ENCODE measurements at regions not wholly inside any gene's neighbourhood (a gene's known extent, or its start where the extent isn't known, plus 50 kb on each side); places are given as distances from the start of the nearest gene placed in this dataset.

DNA sequence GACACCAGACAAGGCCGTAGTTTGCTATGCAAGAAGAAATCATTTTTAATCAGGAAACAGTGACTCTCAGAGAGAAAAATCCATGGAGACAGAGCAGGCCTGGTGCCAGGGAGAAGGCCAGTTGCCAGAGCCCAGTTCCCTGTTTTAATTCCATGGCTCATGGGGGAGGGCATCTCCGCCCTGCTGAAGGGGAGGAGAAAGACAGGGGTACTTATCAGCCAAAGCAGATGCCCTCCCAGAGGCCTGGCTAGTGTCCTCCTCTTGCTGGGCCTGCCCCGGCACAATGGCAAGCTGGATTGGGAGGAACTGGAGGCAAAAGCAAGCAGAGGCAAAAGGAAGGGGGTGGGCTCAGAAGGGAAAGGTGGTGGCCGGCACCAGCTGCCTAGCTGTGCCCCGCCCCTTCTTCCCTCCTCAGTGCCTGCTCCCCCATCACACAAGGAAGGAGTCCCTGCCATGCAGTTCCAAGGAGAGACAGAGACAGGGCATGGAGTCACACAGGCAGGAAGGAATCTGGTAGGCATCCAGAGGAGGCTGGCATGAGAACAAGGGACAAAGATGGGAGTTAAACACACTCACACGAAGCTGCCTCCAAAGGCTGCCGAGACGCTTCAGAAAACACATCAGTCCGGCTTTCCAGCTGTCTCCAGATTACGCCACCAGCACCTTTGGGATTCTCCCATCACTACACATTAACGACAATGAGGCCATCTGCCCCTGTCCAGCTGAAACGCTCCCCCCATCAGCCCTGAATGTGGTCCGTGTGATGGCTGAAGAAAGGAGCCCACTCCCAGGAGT, 591.8 kb downstream of the BUD13 start:
- Mint-ChIP-seq H3K4me1 (no peaks in the 10 kb centered on the region), H3K4me3 (no peak overlapping the region), H3K27ac (no peak overlapping the region), H3K36me3 (no peaks in the 10 kb centered on the region), H3K9me3 (no peaks in the 10 kb centered on the region), H3K27me3 (peaks cover 11% of the 10 kb centered on the region)

- H3K4me1 Mint-ChIP-seq = no peaks in the 10 kb centered on the region
- H3K4me3 Mint-ChIP-seq = no peak overlapping the region
- no peak overlapping the region for H3K27ac Mint-ChIP-seq
- no peaks in the 10 kb centered on the region for H3K36me3 Mint-ChIP-seq
- peaks cover 9% of the 10 kb centered on the region for H3K27me3 Mint-ChIP-seq
- H3K9me3 Mint-ChIP-seq = no peaks in the 10 kb centered on the region
These were observed 593.4 kb downstream of the BUD13 start for GRCh38 chr11:116179401-116179800.

GRCh38 chr11:116177521-116178210, 595.1 kb downstream of the BUD13 start:
- Mint-ChIP-seq H3K9me3 (no peaks in the 10 kb centered on the region), H3K4me3 (no peak overlapping the region), H3K27me3 (peaks cover 8% of the 10 kb centered on the region), H3K4me1 (no peaks in the 10 kb centered on the region), H3K27ac (no peak overlapping the region), H3K36me3 (no peaks in the 10 kb centered on the region)

GRCh38 chr11:116176484-116177005, 596.2 kb downstream of the BUD13 start:
- Mint-ChIP-seq H3K4me1 (no peaks in the 10 kb centered on the region), H3K27me3 (peaks cover 8% of the 10 kb centered on the region)

GRCh38 chr11:116175707-116176106, 597.1 kb downstream of the BUD13 start:
- Mint-ChIP-seq H3K4me3 (peak overlapping the region in 1 of 4 donors; percentile 10), H3K27me3 (peaks cover 8% of the 10 kb centered on the region), H3K4me1 (no peaks in the 10 kb centered on the region), H3K9me3 (no peaks in the 10 kb centered on the region), H3K27ac (peak overlapping the region in 2 of 3 donors; percentile 11 to 28), H3K36me3 (no peaks in the 10 kb centered on the region)

More at GRCh38 chr11:116176484-116177005, 596.2 kb downstream of the BUD13 start:
- Mint-ChIP-seq H3K9me3 (no peaks in the 10 kb centered on the region), H3K4me3 (no peak overlapping the region), H3K27ac (no peak overlapping the region), H3K36me3 (no peaks in the 10 kb centered on the region)

DNA sequence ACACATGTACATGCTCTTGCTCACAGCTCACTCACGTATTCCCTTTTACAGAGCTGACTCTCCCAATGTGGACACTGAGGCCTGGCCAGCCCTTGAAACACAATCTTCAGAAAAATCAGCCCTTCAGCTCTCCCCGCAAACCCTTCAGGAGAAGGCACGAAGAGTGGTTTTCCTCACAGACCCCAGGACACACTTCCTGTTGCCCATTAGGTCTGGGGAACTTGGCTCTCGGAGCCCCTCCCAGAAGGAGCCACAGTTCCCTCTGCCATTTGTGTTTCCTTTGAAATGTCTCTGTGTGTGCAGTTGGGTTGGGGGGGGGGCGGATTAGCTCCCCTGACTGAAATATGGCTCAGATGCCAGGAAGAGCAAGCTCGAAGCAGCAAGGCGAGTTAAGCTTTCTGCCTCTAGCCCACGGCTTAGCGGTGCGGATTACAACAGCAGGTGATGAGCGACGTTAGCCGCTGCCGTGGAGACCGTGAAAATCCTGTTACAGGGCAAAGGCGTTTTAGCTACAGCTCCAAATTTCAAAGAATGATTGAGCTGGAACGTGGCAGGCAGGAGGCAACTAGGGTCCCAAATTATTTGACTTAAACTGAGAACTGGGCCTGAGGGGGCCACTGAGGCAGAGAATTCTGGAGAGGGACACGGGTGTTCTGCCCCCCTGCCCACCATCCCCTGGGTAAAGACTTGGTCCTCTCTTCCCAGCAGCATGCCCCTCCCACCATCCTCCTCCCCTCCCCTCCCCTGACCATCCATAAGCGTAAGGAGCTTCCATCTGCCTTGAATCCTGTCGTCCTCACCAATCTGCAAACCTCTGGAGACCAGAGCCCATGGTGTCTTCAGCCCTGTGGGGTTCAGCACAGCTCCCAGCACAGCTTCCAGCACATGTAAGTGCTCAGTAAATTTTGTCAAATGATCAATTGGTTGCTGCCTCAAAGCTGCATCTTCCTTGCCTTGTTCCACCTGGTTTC, 598.6 kb downstream of the BUD13 start:
- H3K27me3 Mint-ChIP-seq = peaks cover 8% of the 10 kb centered on the region
- H3K9me3 Mint-ChIP-seq = no peaks in the 10 kb centered on the region
- H3K4me3 Mint-ChIP-seq = no peak overlapping the region
- H3K36me3 Mint-ChIP-seq = no peaks in the 10 kb centered on the region
- H3K27ac Mint-ChIP-seq = no peak overlapping the region
- peaks cover 0 to 3% (median 0%) of the 10 kb centered on the region in 3 donors for H3K4me1 Mint-ChIP-seq

DNA sequence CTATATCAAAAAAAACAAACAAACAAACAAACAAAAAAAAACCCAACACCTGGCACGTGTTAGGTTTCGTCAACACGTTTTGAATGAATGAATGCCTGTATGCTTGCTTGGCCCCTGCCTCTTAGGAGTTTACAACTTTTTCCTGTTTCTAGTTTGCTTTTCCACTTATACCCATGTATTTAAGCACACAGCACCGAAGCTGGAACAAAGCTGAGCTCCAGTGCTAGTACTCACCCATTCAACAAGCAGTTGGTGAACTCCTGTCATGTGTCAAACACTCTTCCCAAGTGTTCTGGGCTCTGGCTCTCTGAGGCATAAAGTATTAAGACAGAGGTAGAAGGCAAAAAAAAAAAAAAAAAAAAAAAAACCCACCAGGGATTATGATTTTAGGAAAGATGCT, 599.3 kb downstream of the BUD13 start:
- Mint-ChIP-seq H3K9me3 (no peaks in the 10 kb centered on the region), H3K27ac (no peak overlapping the region), H3K36me3 (no peaks in the 10 kb centered on the region), H3K4me1 (peaks cover 0 to 3% (median 0%) of the 10 kb centered on the region in 3 donors), H3K4me3 (no peak overlapping the region), H3K27me3 (peaks cover 8% of the 10 kb centered on the region)

DNA sequence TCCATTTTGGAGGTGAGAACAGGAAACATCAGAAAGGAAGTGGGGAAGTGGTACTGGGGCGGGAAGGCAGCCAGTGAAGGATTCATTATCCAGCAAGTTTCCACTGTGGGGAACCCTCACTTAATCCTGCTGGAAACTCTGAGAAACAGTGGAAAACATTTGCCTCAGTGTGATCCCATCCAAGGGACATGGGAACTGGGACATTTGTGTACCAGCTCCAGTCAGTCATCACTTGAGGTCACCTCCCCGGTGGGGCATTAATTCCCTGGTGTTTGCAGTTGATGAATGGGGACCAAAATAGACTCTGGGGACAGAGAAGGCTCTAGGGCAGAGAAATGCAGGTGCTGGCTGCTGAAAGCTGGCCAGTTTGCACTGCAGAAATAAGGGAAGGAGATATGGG, 599.9 kb downstream of the BUD13 start:
- no peaks in the 10 kb centered on the region for H3K9me3 Mint-ChIP-seq
- no peaks in the 10 kb centered on the region for H3K36me3 Mint-ChIP-seq
- peaks cover 5% of the 10 kb centered on the region for H3K27me3 Mint-ChIP-seq
- H3K4me1 Mint-ChIP-seq = peaks cover 0 to 3% (median 0%) of the 10 kb centered on the region in 3 donors
- H3K4me3 Mint-ChIP-seq = peak overlapping the region in 1 of 4 donors; percentile 53
- no peak overlapping the region for H3K27ac Mint-ChIP-seq

DNA sequence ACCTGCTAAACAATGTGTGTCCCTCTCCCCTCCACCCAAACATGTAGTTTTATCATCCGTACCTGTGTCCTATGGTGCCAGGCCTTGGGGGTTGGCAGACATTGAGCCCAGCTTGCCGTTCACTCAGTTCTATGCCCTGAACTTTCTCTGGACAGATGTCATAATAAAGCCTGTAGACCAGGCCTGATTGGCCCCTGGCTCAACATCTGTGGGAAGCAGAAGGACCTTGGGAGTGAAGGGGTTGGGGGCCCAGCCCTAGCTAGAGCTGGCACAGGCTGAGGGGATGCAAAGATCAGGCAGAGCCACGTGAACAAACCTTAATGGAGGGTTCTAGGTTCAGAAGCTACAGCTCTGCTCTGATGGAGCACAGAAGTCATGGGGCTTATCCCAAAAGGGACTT, 600.6 kb downstream of the BUD13 start:
- H3K4me3 Mint-ChIP-seq = no peak overlapping the region
- peaks cover 4% of the 10 kb centered on the region for H3K27me3 Mint-ChIP-seq
- no peak overlapping the region for H3K27ac Mint-ChIP-seq
- no peaks in the 10 kb centered on the region for H3K9me3 Mint-ChIP-seq
- H3K36me3 Mint-ChIP-seq = no peaks in the 10 kb centered on the region
- peaks cover 0 to 3% (median 0%) of the 10 kb centered on the region in 3 donors for H3K4me1 Mint-ChIP-seq

DNA sequence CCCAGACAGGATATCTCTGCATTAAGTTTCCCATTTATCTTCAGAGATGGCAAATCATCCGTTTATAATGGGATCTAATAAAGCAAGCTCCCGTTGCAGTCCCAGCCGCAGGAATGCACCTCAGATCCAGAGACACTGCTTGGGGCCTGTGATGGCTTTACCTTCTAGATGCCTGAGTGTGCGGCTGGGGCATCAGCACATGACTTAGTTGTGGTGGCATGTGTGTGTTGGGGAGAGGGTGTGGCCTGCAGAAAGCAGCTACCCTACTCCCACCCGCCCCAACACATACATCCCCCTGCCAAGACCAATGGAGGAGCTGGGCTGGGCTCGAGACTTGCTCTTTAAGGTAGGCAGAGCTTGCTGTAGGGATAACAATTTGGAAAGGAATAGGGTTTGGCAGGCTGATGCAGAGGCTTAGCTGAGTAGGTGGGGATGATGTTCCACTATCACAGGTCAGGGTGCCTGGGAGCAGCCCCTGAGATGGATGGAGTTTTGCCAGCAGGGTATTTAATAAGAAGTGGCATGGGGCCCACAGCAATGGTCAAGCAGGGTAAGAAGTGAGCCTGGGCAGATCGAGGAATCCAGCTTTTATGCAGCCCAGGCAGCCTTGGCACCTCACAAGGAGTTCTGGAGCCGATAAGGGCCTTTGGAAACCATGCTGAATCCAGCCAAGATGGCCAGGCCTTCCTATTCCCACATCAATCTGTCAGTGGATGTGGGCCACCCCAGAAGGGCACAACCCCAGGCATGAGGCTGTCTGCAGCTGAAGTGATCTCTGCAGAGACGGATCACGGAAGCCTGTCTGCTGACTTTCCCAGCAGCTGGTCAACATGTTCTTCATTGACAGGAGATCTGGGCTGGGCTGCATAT, 601.3 kb downstream of the BUD13 start:
- Mint-ChIP-seq H3K27me3 (peaks cover 9% of the 10 kb centered on the region), H3K36me3 (no peaks in the 10 kb centered on the region)

GRCh38 chr11:116170526-116171120, 602.2 kb downstream of the BUD13 start:
- H3K27me3 Mint-ChIP-seq = peaks cover 11% of the 10 kb centered on the region
- peaks cover 0 to 3% (median 0%) of the 10 kb centered on the region in 3 donors for H3K4me1 Mint-ChIP-seq
- H3K36me3 Mint-ChIP-seq = no peaks in the 10 kb centered on the region
- no peaks in the 10 kb centered on the region for H3K9me3 Mint-ChIP-seq
- H3K27ac Mint-ChIP-seq = no peak overlapping the region
- no peak overlapping the region for H3K4me3 Mint-ChIP-seq

More for the DNA sequence above, 601.3 kb downstream of the BUD13 start:
- H3K4me3 Mint-ChIP-seq = no peak overlapping the region
- no peak overlapping the region for H3K27ac Mint-ChIP-seq
- H3K4me1 Mint-ChIP-seq = peaks cover 0 to 3% (median 0%) of the 10 kb centered on the region in 3 donors
- H3K9me3 Mint-ChIP-seq = no peaks in the 10 kb centered on the region

- Mint-ChIP-seq H3K4me1 (peaks cover 0 to 3% (median 0%) of the 10 kb centered on the region in 3 donors), H3K27me3 (peaks cover 16% of the 10 kb centered on the region), H3K36me3 (no peaks in the 10 kb centered on the region), H3K9me3 (peaks cover 0 to 3% (median 0%) of the 10 kb centered on the region in 3 donors), H3K27ac (no peak overlapping the region), H3K4me3 (no peak overlapping the region)
These were observed 603.0 kb downstream of the BUD13 start for GRCh38 chr11:116169776-116170175.

GRCh38 chr11:116168459-116168787, 604.4 kb downstream of the BUD13 start:
- Mint-ChIP-seq H3K4me3 (no peak overlapping the region), H3K27me3 (peaks cover 16% of the 10 kb centered on the region), H3K4me1 (peaks cover 0 to 3% (median 0%) of the 10 kb centered on the region in 3 donors), H3K36me3 (no peaks in the 10 kb centered on the region), H3K9me3 (peaks cover 0 to 3% (median 0%) of the 10 kb centered on the region in 3 donors), H3K27ac (no peak overlapping the region)

All from IgD-negative memory B cell (primary cell).